GM18498 (cell line): ENCODE measurements at regions not wholly inside any gene's neighbourhood (a gene's known extent, or its start where the extent isn't known, plus 50 kb on each side); places are given as distances from the start of the nearest gene placed in this dataset.

Source experiments
- ATAC-seq: cut with Tn5 transposase; IDR thresholded peaks from one replicate; pipeline ENCODE4 v1.9.1; 2021; ENCODE audit warnings: mild to moderate bottlenecking, moderate library complexity; ENCODE audit not compliant: unreplicated experiment

GRCh38 chr18:24868760-24869237, 408.4 kb downstream of the HRH4 start:
- ATAC-seq, result no peak

- ATAC-seq, result no peak
These were observed 408.8 kb downstream of the HRH4 start for GRCh38 chr18:24869285-24869684.

- no peak for ATAC-seq
These were observed 414.8 kb downstream of the HRH4 start for GRCh38 chr18:24875286-24875685.

GRCh38 chr18:24875777-24876176, 415.3 kb downstream of the HRH4 start:
- no peak for ATAC-seq

DNA sequence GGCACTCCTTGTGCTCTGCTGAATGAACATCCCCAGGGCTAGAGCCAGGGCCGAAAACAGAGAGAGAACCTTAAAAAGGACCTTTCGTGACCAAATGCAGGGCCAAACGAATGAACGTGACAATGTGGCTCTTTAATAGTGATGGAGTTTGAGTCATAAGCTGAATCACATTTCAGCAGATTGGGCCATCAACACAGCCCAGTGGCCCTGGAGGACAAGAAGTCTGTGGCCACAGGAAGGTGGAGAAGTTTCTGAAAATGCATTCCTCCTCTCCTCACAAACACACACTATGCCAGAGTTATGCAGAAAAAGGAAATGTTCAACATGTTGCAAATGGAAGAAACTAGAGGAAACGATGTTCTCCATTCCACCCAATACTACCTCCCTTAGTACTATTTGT, 415.8 kb downstream of the HRH4 start:
- no peak for ATAC-seq

- no peak for ATAC-seq
These were observed 416.6 kb downstream of the HRH4 start for GRCh38 chr18:24877066-24877465.

GRCh38 chr18:24877546-24877945, 417.1 kb downstream of the HRH4 start:
- no peak for ATAC-seq

DNA sequence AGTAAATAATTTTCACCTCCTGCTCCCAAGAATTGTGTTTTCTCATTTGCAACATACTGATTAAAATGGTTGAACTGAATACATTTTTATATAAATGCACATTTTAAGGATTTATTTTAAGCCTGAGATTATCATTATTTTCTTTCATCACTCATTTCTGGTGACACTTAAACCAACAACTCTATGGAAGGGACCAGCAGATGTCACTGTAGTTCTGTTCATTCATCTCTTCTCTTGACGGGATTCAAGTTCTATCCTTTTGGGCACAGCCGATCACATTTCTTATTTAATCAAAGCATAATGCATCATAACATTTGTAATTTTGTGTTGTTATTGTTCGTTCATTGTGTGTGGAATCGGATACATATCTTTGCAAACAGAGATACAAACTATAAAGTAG, 417.9 kb downstream of the HRH4 start:
- no peak for ATAC-seq

- no peak for ATAC-seq
These were observed 424.8 kb downstream of the HRH4 start for GRCh38 chr18:24885276-24885675.

GRCh38 chr18:24894880-24895279, 434.4 kb downstream of the HRH4 start:
- no peak for ATAC-seq

GRCh38 chr18:24897461-24897860, 437.0 kb downstream of the HRH4 start:
- no peak for ATAC-seq

DNA sequence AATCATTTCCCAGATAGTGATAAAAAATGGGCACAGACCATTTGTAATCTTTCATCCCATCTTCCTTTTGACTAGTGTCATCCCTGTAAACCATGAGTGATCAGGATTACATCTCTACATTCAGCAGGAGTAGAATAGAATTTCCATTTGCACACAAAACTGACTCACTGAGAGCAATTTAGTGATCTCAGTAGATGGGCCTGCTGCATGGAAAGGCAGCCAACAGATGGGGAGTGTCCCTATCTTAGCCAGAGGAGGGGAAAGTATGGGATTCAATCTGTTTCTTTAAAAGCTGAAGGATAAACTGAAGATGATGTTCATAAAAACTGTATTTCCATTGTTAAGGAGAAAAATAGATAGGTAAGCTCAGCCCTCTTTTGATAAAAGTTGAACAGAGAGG, 441.7 kb downstream of the ZNF521 start:
- no peak for ATAC-seq

GRCh38 chr18:24913507-24914170, 438.3 kb downstream of the ZNF521 start:
- no peak for ATAC-seq

GRCh38 chr18:24914171-24914525, 437.8 kb downstream of the ZNF521 start:
- no peak for ATAC-seq

DNA sequence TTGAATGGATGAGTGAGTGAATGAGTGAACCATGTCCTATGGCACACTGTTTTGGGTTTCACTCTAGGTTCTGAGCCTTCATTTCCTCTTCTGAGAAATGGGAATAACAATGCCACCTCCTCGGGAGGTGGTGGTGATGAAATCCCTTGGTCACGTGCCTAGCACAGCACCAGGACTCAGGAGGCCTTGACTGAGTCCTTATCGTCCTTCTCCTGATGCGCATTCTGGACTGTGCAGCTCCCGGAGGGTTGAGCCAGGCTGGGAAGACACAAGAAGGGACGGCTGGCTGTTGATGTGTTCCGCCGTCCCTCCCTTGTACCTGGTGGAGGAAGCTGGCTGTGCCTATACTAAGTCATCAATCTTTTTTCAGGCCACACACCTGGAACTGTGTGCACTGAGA, 437.3 kb downstream of the ZNF521 start:
- no peak for ATAC-seq

DNA sequence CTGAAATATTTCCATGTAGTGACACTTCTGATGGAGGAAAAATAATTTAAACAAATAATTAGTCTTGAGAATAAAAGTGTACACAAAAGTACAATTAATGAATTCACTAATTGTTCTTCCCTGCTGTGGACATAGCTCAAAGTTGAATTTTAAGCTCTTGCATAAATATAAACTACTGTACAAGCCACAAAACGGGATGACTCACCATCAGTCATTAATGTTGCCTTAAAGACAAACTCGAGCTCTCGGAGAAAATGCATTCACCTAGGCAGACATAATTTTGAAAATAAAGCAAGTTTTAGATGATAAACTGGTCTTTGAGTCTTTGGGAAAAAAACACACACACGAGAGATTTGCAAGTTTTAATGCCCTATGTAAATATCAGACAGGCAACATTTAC, 436.4 kb downstream of the ZNF521 start:
- no peak for ATAC-seq

GRCh38 chr18:24917767-24918166, 434.2 kb downstream of the ZNF521 start:
- ATAC-seq, result no peak

DNA sequence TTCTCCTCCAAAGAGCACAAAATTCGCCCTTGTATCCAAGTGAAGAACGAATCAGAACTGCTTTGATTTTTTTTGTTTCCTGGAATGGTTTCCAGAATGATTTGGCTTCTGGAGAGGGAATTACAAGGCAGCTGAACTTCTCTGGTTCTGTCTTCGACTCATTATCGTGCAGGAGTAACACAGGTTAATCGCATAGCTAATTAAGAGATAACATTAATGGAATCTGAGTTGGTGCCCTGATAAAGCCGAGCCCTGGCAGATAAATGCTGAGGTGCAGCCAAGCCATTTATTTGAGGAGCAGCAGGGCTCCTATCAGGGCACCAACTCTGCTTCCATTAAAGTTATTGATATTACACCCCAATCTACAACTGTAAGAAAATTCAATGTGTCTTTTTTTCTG, 433.7 kb downstream of the ZNF521 start:
- no peak for ATAC-seq

DNA sequence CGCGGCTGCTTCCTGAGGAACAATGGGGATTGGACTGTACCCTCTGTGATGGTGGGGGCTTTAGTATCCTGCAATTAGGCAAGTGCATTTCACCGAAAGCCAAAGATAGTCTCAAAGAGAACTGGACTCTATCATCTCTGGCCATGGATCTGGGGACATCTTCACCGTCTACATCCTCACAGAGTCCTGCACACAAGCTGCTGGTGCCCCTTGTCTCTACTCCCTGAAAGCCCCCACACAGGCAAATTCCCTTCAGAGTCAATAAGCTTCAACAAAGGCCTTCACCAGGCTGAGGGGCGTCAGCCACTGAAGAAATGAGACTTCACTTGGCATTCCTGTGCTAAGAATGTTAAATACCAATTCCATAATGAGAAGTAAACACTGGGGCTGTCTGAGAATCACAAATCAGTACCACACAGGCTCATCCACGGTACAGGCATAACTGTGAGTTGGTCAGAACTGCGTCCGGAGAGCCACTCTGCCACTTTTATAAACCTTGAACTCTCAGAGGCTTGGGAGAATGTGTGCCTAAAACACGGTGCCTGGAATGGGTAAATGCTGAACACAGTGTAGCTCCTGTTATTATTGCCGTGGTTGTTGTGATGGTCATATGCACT, 432.7 kb downstream of the ZNF521 start:
- ATAC-seq, result no peak

DNA sequence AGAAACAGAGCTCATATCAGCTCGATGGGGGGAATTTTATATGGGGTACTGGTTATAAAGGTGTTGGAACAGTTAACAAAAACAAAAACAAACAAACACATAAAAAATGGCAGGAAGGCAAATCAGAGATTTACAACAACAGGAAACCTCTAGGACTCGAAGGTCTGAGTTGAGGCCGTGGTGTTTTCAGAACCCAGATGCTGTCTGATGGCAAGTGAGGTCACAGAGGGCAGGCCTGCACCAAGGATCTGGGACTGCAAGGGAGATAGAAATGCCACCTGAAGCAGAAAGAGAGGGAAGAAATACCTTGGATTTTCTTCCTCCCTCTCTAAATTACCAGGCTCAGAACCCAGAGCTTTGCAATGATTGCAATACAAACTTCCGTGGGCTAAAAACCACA, 429.5 kb downstream of the ZNF521 start:
- peak; percentile 52 for ATAC-seq

- ATAC-seq, result peak; percentile 84
These were observed 428.8 kb downstream of the ZNF521 start for GRCh38 chr18:24923138-24923537.

DNA sequence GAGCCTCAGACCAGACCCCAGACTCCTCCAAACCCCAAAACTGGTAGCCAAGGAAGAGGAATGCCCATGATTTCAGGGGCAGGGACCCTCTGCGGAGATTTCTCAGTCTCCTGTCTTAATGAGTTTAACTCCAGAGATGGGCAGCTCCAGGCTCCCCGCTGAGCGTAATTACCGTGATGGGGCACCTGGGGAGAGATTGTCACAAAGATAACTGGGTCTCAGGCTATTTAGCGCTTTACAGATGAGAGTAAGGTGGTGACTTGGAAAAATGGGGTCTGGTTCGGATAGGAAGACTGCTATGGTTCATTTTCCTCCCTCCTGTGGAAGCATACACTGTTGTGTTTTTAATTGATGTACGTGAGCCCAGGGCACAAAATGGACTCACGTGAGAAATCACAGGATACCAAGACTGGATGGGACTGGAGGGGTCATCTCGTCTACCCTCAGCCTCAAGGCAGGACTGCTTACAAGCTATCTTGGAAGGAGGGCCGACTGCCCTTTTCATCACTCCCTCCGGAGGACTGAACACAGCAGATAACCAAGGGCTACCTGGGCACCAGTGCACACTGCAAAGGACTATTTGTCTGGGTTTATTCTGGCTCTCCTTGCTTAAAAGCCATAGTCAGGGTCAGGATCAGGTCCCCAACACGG, 427.8 kb downstream of the ZNF521 start:
- no peak for ATAC-seq
